Liver (tissue), 8 donors: ENCODE measurements at regions not wholly inside any gene's neighbourhood (a gene's known extent, or its start where the extent isn't known, plus 50 kb on each side); places are given as distances from the start of the nearest gene placed in this dataset. TPM values are rescaled to one million over a fixed set of nuclear protein-coding genes. Genes with fewer than 3 reads are reported as not detected.

Experiments
- DNase-seq: peaks from one replicate; pipeline ENCODE4 v3.0.0-alpha.2; 2017; ENCODE audit warnings: low spot score
- H3K27ac ChIP-seq, 2 donors: one replicate each; pipeline ENCODE4 v1.7.0; 2013; ENCODE audit warnings: inconsistent platforms in 2 of 2, low read length in 2 of 2, control low read depth in 1 of 2, low read depth in 1 of 2, mild to moderate bottlenecking in 1 of 2
- H3K27me3 ChIP-seq, 4 donors: one replicate each; pipeline versions ENCODE4 v1.6.1 to v1.7.0; 2013; ENCODE audit warnings: low read length in 3 of 4, inconsistent platforms in 1 of 4, mild to moderate bottlenecking in 1 of 4, moderate library complexity in 1 of 4; ENCODE audit not compliant: control insufficient read depth in 4 of 4, insufficient read depth in 4 of 4
- H3K36me3 ChIP-seq, 4 donors: one replicate each; pipeline versions ENCODE4 v1.6.1 to v1.7.0; 2013; ENCODE audit warnings: low read length in 3 of 4, mild to moderate bottlenecking in 3 of 4, low read depth in 1 of 4, moderate library complexity in 1 of 4; ENCODE audit not compliant: control insufficient read depth in 4 of 4, insufficient read depth in 3 of 4
- H3K4me1 ChIP-seq, 4 donors: one replicate each; pipeline versions ENCODE4 v1.6.1 to v1.7.0; 2013; ENCODE audit warnings: low read length in 3 of 4, mild to moderate bottlenecking in 3 of 4, moderate library complexity in 1 of 4; ENCODE audit not compliant: control insufficient read depth in 4 of 4, insufficient read depth in 4 of 4
- H3K4me3 ChIP-seq, 3 donors: one replicate each; pipeline versions ENCODE4 v1.6.1 to v1.7.0; 2013; ENCODE audit warnings: low read length in 3 of 3, control low read depth in 1 of 3, low read depth in 1 of 3, mild to moderate bottlenecking in 1 of 3
- H3K9ac ChIP-seq, 2 donors: one replicate each; pipeline ENCODE4 v1.7.0; 2013; ENCODE audit warnings: low read length in 2 of 2, mild to moderate bottlenecking in 2 of 2, moderate library complexity in 2 of 2, control low read depth in 1 of 2, low read depth in 1 of 2
- H3K9me3 ChIP-seq, 4 donors: one replicate each; pipeline versions ENCODE4 v1.6.1 to v1.7.0; 2013; ENCODE audit warnings: low read length in 3 of 4; ENCODE audit not compliant: control insufficient read depth in 4 of 4
- FOXA1 ChIP-seq: IDR thresholded peaks from 2 replicates; pipeline ENCODE4 v1.6.1; 2016; ENCODE audit warnings: antibody characterized with exemption
- FOXA2 ChIP-seq: IDR thresholded peaks from 2 replicates; pipeline ENCODE4 v1.6.1; 2016; ENCODE audit warnings: antibody characterized with exemption
- HNF4A ChIP-seq, 2 donors: conservative IDR thresholded peaks; 2 replicates each; pipeline ENCODE4 v1.6.1; 2016; ENCODE audit warnings: antibody characterized with exemption in 2 of 2, mild to moderate bottlenecking in 2 of 2
- JUND ChIP-seq, 2 donors: IDR thresholded peaks; 2 replicates each; pipeline ENCODE4 v1.6.1; 2016; ENCODE audit warnings: antibody characterized with exemption in 2 of 2
- NR2F2 ChIP-seq: IDR thresholded peaks from 2 replicates; pipeline ENCODE4 v1.6.1; 2016; ENCODE audit warnings: antibody characterized with exemption
- RAD21 ChIP-seq, 2 donors: IDR thresholded peaks; 2 replicates each; pipeline ENCODE4 v1.6.1; 2016; ENCODE audit warnings: antibody characterized with exemption in 2 of 2, mild to moderate bottlenecking in 2 of 2
- RXRA ChIP-seq, 2 donors: IDR thresholded peaks; 2 replicates each; pipeline ENCODE4 v1.6.1; 2017 to 2018; ENCODE audit warnings: antibody characterized with exemption in 2 of 2, mild to moderate bottlenecking in 1 of 2
- YY1 ChIP-seq: IDR thresholded peaks from 2 replicates; pipeline ENCODE4 v1.6.1; 2016; ENCODE audit warnings: antibody characterized with exemption, mild to moderate bottlenecking
- WGBS: extraction: QIAGEN DNeasy Blood & Tissue Kit; methylation state at CpG from one replicate; pipeline ENCODE4 v1.1.7; 2013; 5-methylcytosine and 5-hydroxymethylcytosine counted together
- small RNA-seq: library from RNA; depleted of rRNA; stranded (forward); fragments of <200 nt; gene quantifications from one replicate; pipeline ENCODE3, GENCODE V24; 2014
- TF ChIP-seq, protein P1 (sequence below): IDR thresholded peaks from 2 replicates; pipeline ENCODE4 v1.6.1; 2016; ENCODE audit warnings: antibody characterized with exemption, mild to moderate bottlenecking
- donor health status: healthy.
- donor health status: healthy.
- donor health status: healthy.
- donor health status: healthy.

DNA sequence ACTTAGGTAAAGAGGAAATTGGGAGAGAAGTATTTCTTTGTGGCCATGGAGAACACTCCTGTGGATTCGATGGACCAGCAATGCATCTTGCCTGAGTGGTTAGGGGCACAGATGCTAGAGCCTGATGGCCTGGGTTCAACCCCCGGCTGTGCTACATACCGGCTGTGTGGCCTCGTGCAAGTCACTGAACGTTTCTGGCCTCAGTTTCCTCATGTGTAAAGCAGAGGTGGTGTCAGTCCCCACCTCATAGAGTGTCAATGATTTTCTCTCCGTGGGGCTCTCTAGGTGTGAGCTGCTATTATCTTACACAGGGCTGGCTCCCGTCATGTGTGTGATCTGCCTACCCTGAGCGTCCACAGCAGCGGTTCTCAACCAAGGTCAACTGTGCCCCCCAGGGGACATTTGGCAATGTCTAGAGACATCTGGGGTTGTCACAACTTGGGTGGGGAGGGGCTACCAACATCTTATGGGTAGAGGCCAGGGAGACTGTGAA lies 50.0 kb upstream of the PTPN1 start:
- H3K4me1 ChIP-seq, result peaks cover 18 to 53% (median 35%) of the 10 kb centered on the region in 4 donors
- no peaks in the 10 kb centered on the region for H3K27me3 ChIP-seq
- DNase-seq, result no peak
- no peaks in the 10 kb centered on the region for H3K36me3 ChIP-seq
- H3K9me3 ChIP-seq, result no peaks in the 10 kb centered on the region
- peak overlapping the region; percentile 81 to 86 for H3K27ac ChIP-seq
- H3K4me3 ChIP-seq, result no peak overlapping the region
- H3K9ac ChIP-seq, result peak overlapping the region; percentile 36 to 61
- TF ChIP-seq RAD21 (IDR thresholded peaks at IDR 0.05), result no peak
- TF ChIP-seq HNF4A (conservative IDR thresholded peaks at IDR 0.05), result no peak
- TF ChIP-seq, protein P1, sequence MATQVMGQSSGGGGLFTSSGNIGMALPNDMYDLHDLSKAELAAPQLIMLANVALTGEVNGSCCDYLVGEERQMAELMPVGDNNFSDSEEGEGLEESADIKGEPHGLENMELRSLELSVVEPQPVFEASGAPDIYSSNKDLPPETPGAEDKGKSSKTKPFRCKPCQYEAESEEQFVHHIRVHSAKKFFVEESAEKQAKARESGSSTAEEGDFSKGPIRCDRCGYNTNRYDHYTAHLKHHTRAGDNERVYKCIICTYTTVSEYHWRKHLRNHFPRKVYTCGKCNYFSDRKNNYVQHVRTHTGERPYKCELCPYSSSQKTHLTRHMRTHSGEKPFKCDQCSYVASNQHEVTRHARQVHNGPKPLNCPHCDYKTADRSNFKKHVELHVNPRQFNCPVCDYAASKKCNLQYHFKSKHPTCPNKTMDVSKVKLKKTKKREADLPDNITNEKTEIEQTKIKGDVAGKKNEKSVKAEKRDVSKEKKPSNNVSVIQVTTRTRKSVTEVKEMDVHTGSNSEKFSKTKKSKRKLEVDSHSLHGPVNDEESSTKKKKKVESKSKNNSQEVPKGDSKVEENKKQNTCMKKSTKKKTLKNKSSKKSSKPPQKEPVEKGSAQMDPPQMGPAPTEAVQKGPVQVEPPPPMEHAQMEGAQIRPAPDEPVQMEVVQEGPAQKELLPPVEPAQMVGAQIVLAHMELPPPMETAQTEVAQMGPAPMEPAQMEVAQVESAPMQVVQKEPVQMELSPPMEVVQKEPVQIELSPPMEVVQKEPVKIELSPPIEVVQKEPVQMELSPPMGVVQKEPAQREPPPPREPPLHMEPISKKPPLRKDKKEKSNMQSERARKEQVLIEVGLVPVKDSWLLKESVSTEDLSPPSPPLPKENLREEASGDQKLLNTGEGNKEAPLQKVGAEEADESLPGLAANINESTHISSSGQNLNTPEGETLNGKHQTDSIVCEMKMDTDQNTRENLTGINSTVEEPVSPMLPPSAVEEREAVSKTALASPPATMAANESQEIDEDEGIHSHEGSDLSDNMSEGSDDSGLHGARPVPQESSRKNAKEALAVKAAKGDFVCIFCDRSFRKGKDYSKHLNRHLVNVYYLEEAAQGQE, result no peak
- TF ChIP-seq RXRA (IDR thresholded peaks at IDR 0.05), result no peak
- no peak for TF ChIP-seq FOXA1
- no peak for TF ChIP-seq JUND (IDR thresholded peaks at IDR 0.05)
- no peak for TF ChIP-seq YY1
- no peak for TF ChIP-seq NR2F2
- no peak for TF ChIP-seq FOXA2
- 63% methylated on average over 9 of the region's 9 CpGs for WGBS

Small RNAs in the stretch of these regions (small RNA-seq; reads per million reads assigned to genes)
- not detected for gene RN7SL636P
